ENCODE measurements at regions not wholly inside any gene's neighbourhood (a gene's known extent, or its start where the extent isn't known, plus 50 kb on each side); places are given as distances from the start of the nearest gene placed in this dataset.

DNA sequence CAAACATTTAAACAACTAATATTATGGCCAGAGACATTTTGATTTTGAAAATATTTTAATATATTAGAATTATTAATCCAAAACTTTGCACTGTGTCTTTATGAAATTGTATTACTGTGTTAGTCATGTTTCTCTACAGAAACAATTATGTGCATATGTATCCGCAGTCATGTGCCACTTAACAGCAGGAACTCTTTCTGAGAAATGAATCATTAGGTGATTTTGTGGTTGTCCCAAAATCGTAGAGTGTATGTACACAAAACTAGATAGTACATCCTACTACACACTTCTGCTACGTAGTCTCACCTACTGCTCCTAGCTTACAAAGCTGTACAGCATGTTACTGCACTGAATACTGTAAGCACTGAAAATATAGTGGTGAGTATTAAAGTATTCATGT is 479.2 kb upstream of the DSEL start (continued):
- TF ChIP-seq, protein P1, sequence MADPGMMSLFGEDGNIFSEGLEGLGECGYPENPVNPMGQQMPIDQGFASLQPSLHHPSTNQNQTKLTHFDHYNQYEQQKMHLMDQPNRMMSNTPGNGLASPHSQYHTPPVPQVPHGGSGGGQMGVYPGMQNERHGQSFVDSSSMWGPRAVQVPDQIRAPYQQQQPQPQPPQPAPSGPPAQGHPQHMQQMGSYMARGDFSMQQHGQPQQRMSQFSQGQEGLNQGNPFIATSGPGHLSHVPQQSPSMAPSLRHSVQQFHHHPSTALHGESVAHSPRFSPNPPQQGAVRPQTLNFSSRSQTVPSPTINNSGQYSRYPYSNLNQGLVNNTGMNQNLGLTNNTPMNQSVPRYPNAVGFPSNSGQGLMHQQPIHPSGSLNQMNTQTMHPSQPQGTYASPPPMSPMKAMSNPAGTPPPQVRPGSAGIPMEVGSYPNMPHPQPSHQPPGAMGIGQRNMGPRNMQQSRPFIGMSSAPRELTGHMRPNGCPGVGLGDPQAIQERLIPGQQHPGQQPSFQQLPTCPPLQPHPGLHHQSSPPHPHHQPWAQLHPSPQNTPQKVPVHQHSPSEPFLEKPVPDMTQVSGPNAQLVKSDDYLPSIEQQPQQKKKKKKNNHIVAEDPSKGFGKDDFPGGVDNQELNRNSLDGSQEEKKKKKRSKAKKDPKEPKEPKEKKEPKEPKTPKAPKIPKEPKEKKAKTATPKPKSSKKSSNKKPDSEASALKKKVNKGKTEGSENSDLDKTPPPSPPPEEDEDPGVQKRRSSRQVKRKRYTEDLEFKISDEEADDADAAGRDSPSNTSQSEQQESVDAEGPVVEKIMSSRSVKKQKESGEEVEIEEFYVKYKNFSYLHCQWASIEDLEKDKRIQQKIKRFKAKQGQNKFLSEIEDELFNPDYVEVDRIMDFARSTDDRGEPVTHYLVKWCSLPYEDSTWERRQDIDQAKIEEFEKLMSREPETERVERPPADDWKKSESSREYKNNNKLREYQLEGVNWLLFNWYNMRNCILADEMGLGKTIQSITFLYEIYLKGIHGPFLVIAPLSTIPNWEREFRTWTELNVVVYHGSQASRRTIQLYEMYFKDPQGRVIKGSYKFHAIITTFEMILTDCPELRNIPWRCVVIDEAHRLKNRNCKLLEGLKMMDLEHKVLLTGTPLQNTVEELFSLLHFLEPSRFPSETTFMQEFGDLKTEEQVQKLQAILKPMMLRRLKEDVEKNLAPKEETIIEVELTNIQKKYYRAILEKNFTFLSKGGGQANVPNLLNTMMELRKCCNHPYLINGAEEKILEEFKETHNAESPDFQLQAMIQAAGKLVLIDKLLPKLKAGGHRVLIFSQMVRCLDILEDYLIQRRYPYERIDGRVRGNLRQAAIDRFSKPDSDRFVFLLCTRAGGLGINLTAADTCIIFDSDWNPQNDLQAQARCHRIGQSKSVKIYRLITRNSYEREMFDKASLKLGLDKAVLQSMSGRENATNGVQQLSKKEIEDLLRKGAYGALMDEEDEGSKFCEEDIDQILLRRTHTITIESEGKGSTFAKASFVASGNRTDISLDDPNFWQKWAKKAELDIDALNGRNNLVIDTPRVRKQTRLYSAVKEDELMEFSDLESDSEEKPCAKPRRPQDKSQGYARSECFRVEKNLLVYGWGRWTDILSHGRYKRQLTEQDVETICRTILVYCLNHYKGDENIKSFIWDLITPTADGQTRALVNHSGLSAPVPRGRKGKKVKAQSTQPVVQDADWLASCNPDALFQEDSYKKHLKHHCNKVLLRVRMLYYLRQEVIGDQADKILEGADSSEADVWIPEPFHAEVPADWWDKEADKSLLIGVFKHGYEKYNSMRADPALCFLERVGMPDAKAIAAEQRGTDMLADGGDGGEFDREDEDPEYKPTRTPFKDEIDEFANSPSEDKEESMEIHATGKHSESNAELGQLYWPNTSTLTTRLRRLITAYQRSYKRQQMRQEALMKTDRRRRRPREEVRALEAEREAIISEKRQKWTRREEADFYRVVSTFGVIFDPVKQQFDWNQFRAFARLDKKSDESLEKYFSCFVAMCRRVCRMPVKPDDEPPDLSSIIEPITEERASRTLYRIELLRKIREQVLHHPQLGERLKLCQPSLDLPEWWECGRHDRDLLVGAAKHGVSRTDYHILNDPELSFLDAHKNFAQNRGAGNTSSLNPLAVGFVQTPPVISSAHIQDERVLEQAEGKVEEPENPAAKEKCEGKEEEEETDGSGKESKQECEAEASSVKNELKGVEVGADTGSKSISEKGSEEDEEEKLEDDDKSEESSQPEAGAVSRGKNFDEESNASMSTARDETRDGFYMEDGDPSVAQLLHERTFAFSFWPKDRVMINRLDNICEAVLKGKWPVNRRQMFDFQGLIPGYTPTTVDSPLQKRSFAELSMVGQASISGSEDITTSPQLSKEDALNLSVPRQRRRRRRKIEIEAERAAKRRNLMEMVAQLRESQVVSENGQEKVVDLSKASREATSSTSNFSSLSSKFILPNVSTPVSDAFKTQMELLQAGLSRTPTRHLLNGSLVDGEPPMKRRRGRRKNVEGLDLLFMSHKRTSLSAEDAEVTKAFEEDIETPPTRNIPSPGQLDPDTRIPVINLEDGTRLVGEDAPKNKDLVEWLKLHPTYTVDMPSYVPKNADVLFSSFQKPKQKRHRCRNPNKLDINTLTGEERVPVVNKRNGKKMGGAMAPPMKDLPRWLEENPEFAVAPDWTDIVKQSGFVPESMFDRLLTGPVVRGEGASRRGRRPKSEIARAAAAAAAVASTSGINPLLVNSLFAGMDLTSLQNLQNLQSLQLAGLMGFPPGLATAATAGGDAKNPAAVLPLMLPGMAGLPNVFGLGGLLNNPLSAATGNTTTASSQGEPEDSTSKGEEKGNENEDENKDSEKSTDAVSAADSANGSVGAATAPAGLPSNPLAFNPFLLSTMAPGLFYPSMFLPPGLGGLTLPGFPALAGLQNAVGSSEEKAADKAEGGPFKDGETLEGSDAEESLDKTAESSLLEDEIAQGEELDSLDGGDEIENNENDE (IDR thresholded peaks at IDR 0.05; ENCODE audit: insufficient replicate concordance, low read length), result no peak
- TF ChIP-seq YY1 (IDR thresholded peaks at IDR 0.05; ENCODE audit: low read depth, low read length) (no peak), CHD2 (IDR thresholded peaks at IDR 0.05; ENCODE audit: low read length) (no peak), ASH2L (IDR thresholded peaks at IDR 0.05; ENCODE audit: low read length) (no peak), JUND (IDR thresholded peaks at IDR 0.05; ENCODE audit: low read length) (no peak), GABPA (IDR thresholded peaks at IDR 0.05; ENCODE audit: borderline replicate concordance, insufficient read depth, low read length) (no peak), POU5F1 (IDR thresholded peaks at IDR 0.05; ENCODE audit: low read depth, low read length) (no peak), POLR2A (IDR thresholded peaks at IDR 0.05; ENCODE audit: control extremely low read depth in 1 of 2, low read depth in 2 of 2, low read length in 2 of 2) (no peak), NRF1 (IDR thresholded peaks at IDR 0.05; ENCODE audit: low read depth, low read length) (no peak), SIN3A (conservative IDR thresholded peaks at IDR 0.05 in 1 of 2, IDR thresholded peaks at IDR 0.05 in 1 of 2; ENCODE audit: low read depth in 1 of 2, low read length in 2 of 2) (no peak), USF2 (IDR thresholded peaks at IDR 0.05; ENCODE audit: low read length) (no peak), SP4 (IDR thresholded peaks at IDR 0.05; ENCODE audit: low read length) (no peak)
